ENCODE measurements at regions not wholly inside any gene's neighbourhood (a gene's known extent, or its start where the extent isn't known, plus 50 kb on each side); places are given as distances from the start of the nearest gene placed in this dataset.

GRCh38 chr17:74031316-74032090, 172.0 kb upstream of the RPL38 start:
- no peak for DNase-seq (ENCODE audit: extremely low spot score)
- TF ChIP-seq HDGF (IDR thresholded peaks at IDR 0.05; ENCODE audit: borderline replicate concordance): no peak
- TF ChIP-seq TARDBP (IDR thresholded peaks at IDR 0.05): no peak
- no peak for TF ChIP-seq ELF4 (IDR thresholded peaks at IDR 0.05)
- TF ChIP-seq LEF1 (IDR thresholded peaks at IDR 0.05; ENCODE audit: borderline replicate concordance): no peak
- TF ChIP-seq FOXM1 (IDR thresholded peaks at IDR 0.05; ENCODE audit: borderline replicate concordance): no peak
- TF ChIP-seq NFRKB (IDR thresholded peaks at IDR 0.05): no peak
- no peak for TF ChIP-seq SUZ12 (IDR thresholded peaks at IDR 0.05)
- TF ChIP-seq CTBP1 (IDR thresholded peaks at IDR 0.05; ENCODE audit: borderline replicate concordance): no peak
- TF ChIP-seq SP1 (IDR thresholded peaks at IDR 0.05): no peak
- no peak for TF ChIP-seq ZNF384 (IDR thresholded peaks at IDR 0.05)
- TF ChIP-seq FOXK2 (IDR thresholded peaks at IDR 0.05): no peak
- ChIA-PET POLR2A (no interaction called here), CTCF (no interaction called here)

- ChIA-PET CTCF (no interaction called here), POLR2A (no interaction called here)
- no peak for DNase-seq (ENCODE audit: extremely low spot score)
- no peak for TF ChIP-seq LEF1 (IDR thresholded peaks at IDR 0.05; ENCODE audit: borderline replicate concordance)
- no peak for TF ChIP-seq BHLHE40 (IDR thresholded peaks at IDR 0.05; ENCODE audit: borderline replicate concordance)
- no peak for TF ChIP-seq ARNT (IDR thresholded peaks at IDR 0.05)
- TF ChIP-seq HDGF (IDR thresholded peaks at IDR 0.05; ENCODE audit: borderline replicate concordance): no peak
- TF ChIP-seq ZNF384 (IDR thresholded peaks at IDR 0.05): no peak
- no peak for TF ChIP-seq CTBP1 (IDR thresholded peaks at IDR 0.05; ENCODE audit: borderline replicate concordance)
- no peak for TF ChIP-seq NFRKB (IDR thresholded peaks at IDR 0.05)
- no peak for TF ChIP-seq FOXA1 (IDR thresholded peaks at IDR 0.05)
- TF ChIP-seq PKNOX1 (IDR thresholded peaks at IDR 0.05): no peak
Observed at GRCh38 chr17:74032222-74032621, 171.3 kb upstream of the RPL38 start.

- POLR2A ChIA-PET: no interaction called here
- no peak for DNase-seq (ENCODE audit: extremely low spot score)
- TF ChIP-seq FOXM1 (IDR thresholded peaks at IDR 0.05; ENCODE audit: borderline replicate concordance) (no peak), L3MBTL2 (conservative IDR thresholded peaks at IDR 0.05) (no peak), FOXA1 (IDR thresholded peaks at IDR 0.05) (no peak), SUZ12 (IDR thresholded peaks at IDR 0.05) (no peak), CTBP1 (IDR thresholded peaks at IDR 0.05; ENCODE audit: borderline replicate concordance) (no peak), ARNT (IDR thresholded peaks at IDR 0.05) (no peak), BHLHE40 (IDR thresholded peaks at IDR 0.05; ENCODE audit: borderline replicate concordance) (no peak), ZNF384 (IDR thresholded peaks at IDR 0.05) (no peak), TARDBP (IDR thresholded peaks at IDR 0.05) (no peak)
- CTCF ChIA-PET: no interaction called here
Observed at GRCh38 chr17:74037320-74037719, 166.2 kb upstream of the RPL38 start.

GRCh38 chr17:74040291-74040690, 163.2 kb upstream of the RPL38 start:
- no peak for DNase-seq (ENCODE audit: extremely low spot score)
- TF ChIP-seq FOXA1 (IDR thresholded peaks at IDR 0.05) (no peak), ZNF384 (IDR thresholded peaks at IDR 0.05) (no peak)
- ChIA-PET POLR2A (no interaction called here), CTCF (no interaction called here)

- POLR2A ChIA-PET: no interaction called here
- DNase-seq (ENCODE audit: extremely low spot score): no peak
- TF ChIP-seq ARNT (IDR thresholded peaks at IDR 0.05) (no peak), FOXA1 (IDR thresholded peaks at IDR 0.05) (no peak), FOXK2 (IDR thresholded peaks at IDR 0.05) (no peak), BHLHE40 (IDR thresholded peaks at IDR 0.05; ENCODE audit: borderline replicate concordance) (no peak), L3MBTL2 (conservative IDR thresholded peaks at IDR 0.05) (no peak), ELF4 (IDR thresholded peaks at IDR 0.05) (no peak)
- CTCF ChIA-PET: interaction anchor here (0.8 kb wide), 1 partner anchor 49 kb away, joined by 4 read pairs; no protein-coding TSS in a partner anchor
Observed at GRCh38 chr17:74040729-74041128, 162.7 kb upstream of the RPL38 start.

- no peak for DNase-seq (ENCODE audit: extremely low spot score)
- ChIA-PET CTCF (no interaction called here), POLR2A (no interaction called here)
- TF ChIP-seq CTBP1 (IDR thresholded peaks at IDR 0.05; ENCODE audit: borderline replicate concordance): no peak
- TF ChIP-seq NFRKB (IDR thresholded peaks at IDR 0.05): no peak
- no peak for TF ChIP-seq LEF1 (IDR thresholded peaks at IDR 0.05; ENCODE audit: borderline replicate concordance)
- no peak for TF ChIP-seq FOXK2 (IDR thresholded peaks at IDR 0.05)
- TF ChIP-seq TARDBP (IDR thresholded peaks at IDR 0.05): no peak
- TF ChIP-seq SUZ12 (IDR thresholded peaks at IDR 0.05): no peak
- no peak for TF ChIP-seq ELF4 (IDR thresholded peaks at IDR 0.05)
Observed at GRCh38 chr17:74041869-74042640, 161.4 kb upstream of the RPL38 start.

- POLR2A ChIA-PET: no interaction called here
- peak; percentile 46 for DNase-seq (ENCODE audit: extremely low spot score)
- CTCF ChIA-PET: no interaction called here
- TF ChIP-seq PKNOX1 (IDR thresholded peaks at IDR 0.05): no peak
Observed at GRCh38 chr17:74042744-74043486, 160.6 kb upstream of the RPL38 start.

Measured in HEK293T (cell line).